ENCODE measurements at regions not wholly inside any gene's neighbourhood (a gene's known extent, or its start where the extent isn't known, plus 50 kb on each side); places are given as distances from the start of the nearest gene placed in this dataset.

DNA sequence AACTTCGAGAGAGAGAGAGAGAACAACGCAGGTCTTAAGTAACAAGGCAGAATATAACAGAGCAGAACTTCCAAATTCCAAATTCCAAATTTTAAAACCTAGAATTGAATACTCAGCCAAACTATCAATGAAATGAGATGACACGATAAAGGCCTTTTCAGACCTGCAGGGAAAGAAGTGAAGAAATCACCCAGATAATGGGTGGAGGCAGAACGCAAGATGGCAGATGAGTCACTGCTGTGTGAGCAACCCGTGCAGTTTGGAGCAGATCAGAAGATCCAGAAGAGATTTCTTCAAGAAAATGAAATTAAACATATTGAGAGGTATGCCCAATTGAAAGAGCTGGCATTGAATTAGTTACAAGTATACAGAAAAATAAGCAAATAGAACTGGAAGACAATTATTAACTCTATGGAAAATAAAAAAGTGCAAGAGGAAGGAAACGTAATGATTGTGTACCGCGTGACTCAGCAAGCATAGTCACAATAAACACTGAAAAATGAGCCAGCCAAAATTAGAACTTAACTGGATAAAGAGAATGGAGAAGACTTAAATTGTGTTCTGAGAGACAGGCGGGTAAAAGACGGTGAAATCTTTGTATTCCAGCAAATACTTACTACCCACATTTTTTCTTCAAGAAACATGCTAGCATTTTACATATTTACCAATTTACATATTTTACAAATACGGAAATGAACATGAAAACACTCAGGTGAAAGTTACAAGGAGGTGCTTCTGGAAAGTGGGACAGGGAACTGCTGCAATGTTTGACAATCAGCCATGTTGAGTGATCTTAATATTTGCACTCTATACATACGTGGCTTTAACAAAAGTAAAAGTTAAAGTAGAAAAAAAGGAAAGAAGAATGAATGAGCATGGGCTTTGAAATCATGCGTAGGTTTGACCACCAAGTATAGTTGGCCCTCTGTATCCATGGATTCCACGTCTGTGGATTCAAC is 87.9 kb upstream of the CDYL start:
- Histone ChIP-seq H2AFZ (ENCODE audit: low read depth, low read length) (no peak overlapping the region), H3K36me3 (ENCODE audit: insufficient read depth, low read length) (no peaks in the 10 kb centered on the region), H3K9ac (ENCODE audit: low read length) (no peak overlapping the region), H3F3A (ENCODE audit: insufficient read depth, low read length, poor library complexity, severe bottlenecking) (no peaks in the 10 kb centered on the region), H3K79me2 (replicated peaks; ENCODE audit: insufficient read depth, low read length) (no peaks in the 10 kb centered on the region), H3K4me2 (ENCODE audit: low read length) (no peak overlapping the region), H3K9me3 (ENCODE audit: low read length) (no peaks in the 10 kb centered on the region), H3K27me3 (ENCODE audit: insufficient read depth, low read depth, low read length) (no peaks in the 10 kb centered on the region), H3K27ac (ENCODE audit: low read length) (no peak overlapping the region), H4K20me1 (ENCODE audit: insufficient read depth) (no peaks in the 10 kb centered on the region), H3K4me3 (ENCODE audit: low read length) (no peak overlapping the region), H3K9me2 (ENCODE audit: insufficient read depth, low read length) (no peaks in the 10 kb centered on the region)
- TF ChIP-seq RAD21 (conservative IDR thresholded peaks at IDR 0.05) (no peak), REST (IDR thresholded peaks at IDR 0.05; ENCODE audit: borderline replicate concordance) (no peak), SMC3 (conservative IDR thresholded peaks at IDR 0.05; ENCODE audit: poor library complexity) (no peak), EZH2 (IDR thresholded peaks at IDR 0.05; ENCODE audit: borderline replicate concordance, insufficient read depth, low read length, poor library complexity, severe bottlenecking) (no peak), POLR2AphosphoS5 (IDR thresholded peaks at IDR 0.05) (no peak), TAF1 (IDR thresholded peaks at IDR 0.05; ENCODE audit: low read depth) (no peak), EP300 (conservative IDR thresholded peaks at IDR 0.05; ENCODE audit: poor library complexity, severe bottlenecking) (no peak), MXI1 (conservative IDR thresholded peaks at IDR 0.05; ENCODE audit: poor library complexity, severe bottlenecking) (no peak)
- TF ChIP-seq, protein P1, sequence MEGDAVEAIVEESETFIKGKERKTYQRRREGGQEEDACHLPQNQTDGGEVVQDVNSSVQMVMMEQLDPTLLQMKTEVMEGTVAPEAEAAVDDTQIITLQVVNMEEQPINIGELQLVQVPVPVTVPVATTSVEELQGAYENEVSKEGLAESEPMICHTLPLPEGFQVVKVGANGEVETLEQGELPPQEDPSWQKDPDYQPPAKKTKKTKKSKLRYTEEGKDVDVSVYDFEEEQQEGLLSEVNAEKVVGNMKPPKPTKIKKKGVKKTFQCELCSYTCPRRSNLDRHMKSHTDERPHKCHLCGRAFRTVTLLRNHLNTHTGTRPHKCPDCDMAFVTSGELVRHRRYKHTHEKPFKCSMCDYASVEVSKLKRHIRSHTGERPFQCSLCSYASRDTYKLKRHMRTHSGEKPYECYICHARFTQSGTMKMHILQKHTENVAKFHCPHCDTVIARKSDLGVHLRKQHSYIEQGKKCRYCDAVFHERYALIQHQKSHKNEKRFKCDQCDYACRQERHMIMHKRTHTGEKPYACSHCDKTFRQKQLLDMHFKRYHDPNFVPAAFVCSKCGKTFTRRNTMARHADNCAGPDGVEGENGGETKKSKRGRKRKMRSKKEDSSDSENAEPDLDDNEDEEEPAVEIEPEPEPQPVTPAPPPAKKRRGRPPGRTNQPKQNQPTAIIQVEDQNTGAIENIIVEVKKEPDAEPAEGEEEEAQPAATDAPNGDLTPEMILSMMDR (IDR thresholded peaks at IDR 0.05; ENCODE audit: poor library complexity, severe bottlenecking) = no peak

DNA sequence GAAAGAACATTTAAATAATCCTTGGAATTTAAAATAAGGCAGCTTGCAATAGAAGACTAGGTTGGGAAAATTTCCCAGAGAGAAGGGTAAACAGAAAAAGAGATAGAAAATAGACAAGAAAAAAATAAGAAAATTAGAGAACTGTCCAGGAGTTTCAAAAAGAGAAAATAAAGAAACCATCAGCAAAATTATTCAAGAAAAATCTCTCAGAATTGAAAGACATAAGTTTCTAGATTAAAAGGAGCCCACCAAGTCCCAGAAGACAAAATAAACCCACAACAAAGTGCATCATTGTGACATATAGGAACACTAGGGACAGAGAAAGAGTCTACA is 88.6 kb upstream of the CDYL start:
- H3K27ac ChIP-seq (ENCODE audit: low read length) = no peak overlapping the region
- no peaks in the 10 kb centered on the region for H3K27me3 ChIP-seq (ENCODE audit: insufficient read depth, low read depth, low read length)
- no peak overlapping the region for H3K9ac ChIP-seq (ENCODE audit: low read length)
- H3K9me2 ChIP-seq (ENCODE audit: insufficient read depth, low read length) = no peaks in the 10 kb centered on the region
- no peaks in the 10 kb centered on the region for H3K36me3 ChIP-seq (ENCODE audit: insufficient read depth, low read length)
- no peaks in the 10 kb centered on the region for H3F3A ChIP-seq (ENCODE audit: insufficient read depth, low read length, poor library complexity, severe bottlenecking)
- H4K20me1 ChIP-seq (ENCODE audit: insufficient read depth) = no peaks in the 10 kb centered on the region
- no peaks in the 10 kb centered on the region for H3K9me3 ChIP-seq (ENCODE audit: low read length)
- H2AFZ ChIP-seq (ENCODE audit: low read depth, low read length) = no peak overlapping the region
- no peaks in the 10 kb centered on the region for H3K79me2 ChIP-seq (replicated peaks; ENCODE audit: insufficient read depth, low read length)
- TF ChIP-seq, protein P1 (IDR thresholded peaks at IDR 0.05; ENCODE audit: poor library complexity, severe bottlenecking) = no peak
- no peak for TF ChIP-seq SMC3 (conservative IDR thresholded peaks at IDR 0.05; ENCODE audit: poor library complexity)
- no peak for TF ChIP-seq MXI1 (conservative IDR thresholded peaks at IDR 0.05; ENCODE audit: poor library complexity, severe bottlenecking)
- no peak for TF ChIP-seq TAF1 (IDR thresholded peaks at IDR 0.05; ENCODE audit: low read depth)
- TF ChIP-seq POLR2AphosphoS5 (IDR thresholded peaks at IDR 0.05) = no peak
- no peak overlapping the region for H3K4me3 ChIP-seq (ENCODE audit: low read length)
- H3K4me2 ChIP-seq (ENCODE audit: low read length) = no peak overlapping the region
